NB4 (cell line): ENCODE measurements at regions not wholly inside any gene's neighbourhood (a gene's known extent, or its start where the extent isn't known, plus 50 kb on each side); places are given as distances from the start of the nearest gene placed in this dataset.

ENCODE experiments used
- DNase-seq: peaks from one replicate; pipeline ENCODE4 v3.0.0; 2010; ENCODE audit warnings: low read depth
- H3K4me3 ChIP-seq: one replicate; pipeline ENCODE4 v1.5.1; 2011; ENCODE audit warnings: mild to moderate bottlenecking, low read depth, low read length, moderate library complexity
- MYC ChIP-seq: IDR thresholded peaks from 2 replicates; pipeline ENCODE4 v1.6.1; 2011; ENCODE audit warnings: low read depth, low read length
- POLR2A ChIP-seq: IDR thresholded peaks from 2 replicates; pipeline ENCODE4 v1.6.1; 2011; ENCODE audit warnings: mild to moderate bottlenecking; ENCODE audit not compliant: insufficient read length; ENCODE audit errors: extremely low read depth
- TF ChIP-seq, protein P1 (sequence below): IDR thresholded peaks from 2 replicates; pipeline ENCODE4 v1.6.1; 2011; ENCODE audit warnings: low read depth, low read length
- TF ChIP-seq, protein P2 (sequence below): IDR thresholded peaks from one replicate; pipeline ENCODE4 v1.5.1; 2012; ENCODE audit warnings: low read depth, low read length

DNA sequence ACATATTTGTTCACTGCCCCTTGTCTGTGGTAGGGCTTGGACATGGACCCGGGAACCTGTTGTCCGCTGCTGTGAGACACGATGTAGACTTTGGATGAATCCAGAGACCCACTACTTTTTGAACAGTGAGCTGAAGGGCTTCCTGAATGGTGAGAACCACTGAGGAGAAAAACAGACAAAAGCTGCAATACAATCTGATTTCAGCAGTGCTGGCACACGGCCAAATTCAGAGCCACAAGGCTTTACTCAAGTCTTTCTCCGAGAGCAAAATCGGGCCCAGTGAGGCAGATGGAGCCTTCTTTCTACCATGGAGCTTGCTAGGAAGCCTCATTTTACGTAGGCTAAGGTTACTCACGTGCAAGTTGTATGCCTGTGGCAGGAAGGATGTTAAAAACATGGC, 197.6 kb downstream of the SIPA1L2 start:
- no peak for TF ChIP-seq POLR2A
- no peak for TF ChIP-seq MYC
- TF ChIP-seq, protein P1, sequence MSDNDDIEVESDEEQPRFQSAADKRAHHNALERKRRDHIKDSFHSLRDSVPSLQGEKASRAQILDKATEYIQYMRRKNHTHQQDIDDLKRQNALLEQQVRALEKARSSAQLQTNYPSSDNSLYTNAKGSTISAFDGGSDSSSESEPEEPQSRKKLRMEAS = no peak
- TF ChIP-seq, protein P2, sequence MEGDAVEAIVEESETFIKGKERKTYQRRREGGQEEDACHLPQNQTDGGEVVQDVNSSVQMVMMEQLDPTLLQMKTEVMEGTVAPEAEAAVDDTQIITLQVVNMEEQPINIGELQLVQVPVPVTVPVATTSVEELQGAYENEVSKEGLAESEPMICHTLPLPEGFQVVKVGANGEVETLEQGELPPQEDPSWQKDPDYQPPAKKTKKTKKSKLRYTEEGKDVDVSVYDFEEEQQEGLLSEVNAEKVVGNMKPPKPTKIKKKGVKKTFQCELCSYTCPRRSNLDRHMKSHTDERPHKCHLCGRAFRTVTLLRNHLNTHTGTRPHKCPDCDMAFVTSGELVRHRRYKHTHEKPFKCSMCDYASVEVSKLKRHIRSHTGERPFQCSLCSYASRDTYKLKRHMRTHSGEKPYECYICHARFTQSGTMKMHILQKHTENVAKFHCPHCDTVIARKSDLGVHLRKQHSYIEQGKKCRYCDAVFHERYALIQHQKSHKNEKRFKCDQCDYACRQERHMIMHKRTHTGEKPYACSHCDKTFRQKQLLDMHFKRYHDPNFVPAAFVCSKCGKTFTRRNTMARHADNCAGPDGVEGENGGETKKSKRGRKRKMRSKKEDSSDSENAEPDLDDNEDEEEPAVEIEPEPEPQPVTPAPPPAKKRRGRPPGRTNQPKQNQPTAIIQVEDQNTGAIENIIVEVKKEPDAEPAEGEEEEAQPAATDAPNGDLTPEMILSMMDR = no peak
- H3K4me3 ChIP-seq = no peak overlapping the region
- DNase-seq = no peak

DNA sequence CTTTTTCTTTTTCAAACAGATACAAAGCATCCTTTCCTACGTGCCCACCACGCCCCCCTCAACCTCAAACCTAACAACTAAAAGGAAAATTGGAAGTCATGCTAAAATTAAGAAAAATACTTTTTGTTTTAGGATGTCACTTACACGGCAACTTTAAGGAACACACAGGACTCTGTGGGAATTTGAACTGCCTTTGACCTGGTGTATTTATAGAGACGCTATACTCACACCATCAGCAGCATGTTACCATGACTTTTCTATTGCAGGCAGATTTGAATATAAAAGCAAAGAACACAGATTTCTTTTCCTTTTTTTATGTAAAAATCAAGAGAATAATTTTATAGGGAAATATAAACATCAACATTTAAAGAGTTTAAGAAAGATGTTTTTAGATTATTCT, 198.2 kb downstream of the SIPA1L2 start:
- no peak for DNase-seq
- TF ChIP-seq MYC (no peak), POLR2A (no peak)
- TF ChIP-seq, protein P2 = no peak
- TF ChIP-seq, protein P1 = no peak
- H3K4me3 ChIP-seq = no peak overlapping the region

DNA sequence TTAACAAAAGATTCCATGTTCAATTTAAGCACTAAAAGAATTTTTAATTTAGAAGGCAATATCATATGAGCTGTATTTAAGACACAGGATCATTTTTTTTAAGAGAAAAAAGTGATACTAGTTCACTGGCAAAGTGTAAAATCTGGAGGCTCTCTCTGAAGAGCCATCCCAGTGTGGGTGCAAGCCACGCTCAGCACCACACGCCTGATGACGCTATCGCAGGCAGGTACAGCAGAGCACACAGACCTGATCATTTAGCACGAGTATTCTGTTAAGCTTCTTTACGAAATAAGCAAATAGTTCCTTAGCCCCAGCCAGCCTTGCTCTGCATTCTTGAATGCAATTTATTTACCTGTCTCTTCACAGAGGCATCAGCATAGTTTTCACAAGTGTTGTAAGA, 198.6 kb downstream of the SIPA1L2 start:
- TF ChIP-seq, protein P1 = no peak
- TF ChIP-seq MYC (no peak), POLR2A (no peak)
- TF ChIP-seq, protein P2 = no peak
- DNase-seq = no peak
- H3K4me3 ChIP-seq = no peak overlapping the region

DNA sequence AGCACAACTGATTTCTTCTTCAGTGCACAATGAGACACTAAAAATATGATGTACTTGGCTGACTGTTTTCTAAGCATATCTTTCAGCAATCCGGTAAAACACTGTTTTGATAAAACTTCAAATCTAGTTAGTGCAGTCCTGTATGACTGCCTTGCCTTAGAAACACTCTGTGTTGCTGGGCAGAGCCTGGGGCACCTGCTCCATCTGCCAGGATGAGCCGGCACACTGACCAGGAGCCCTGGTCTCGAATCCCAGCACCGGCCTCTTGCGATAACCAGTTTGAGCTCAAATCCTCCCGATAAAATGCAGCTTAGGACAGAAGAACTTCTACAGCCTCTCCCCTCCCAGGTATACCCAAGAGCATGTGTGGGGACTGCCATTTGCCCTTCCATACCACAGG, 199.5 kb downstream of the SIPA1L2 start:
- TF ChIP-seq, protein P2 = no peak
- TF ChIP-seq MYC (no peak), POLR2A (no peak)
- TF ChIP-seq, protein P1 = no peak
- DNase-seq = no peak
- no peak overlapping the region for H3K4me3 ChIP-seq

DNA sequence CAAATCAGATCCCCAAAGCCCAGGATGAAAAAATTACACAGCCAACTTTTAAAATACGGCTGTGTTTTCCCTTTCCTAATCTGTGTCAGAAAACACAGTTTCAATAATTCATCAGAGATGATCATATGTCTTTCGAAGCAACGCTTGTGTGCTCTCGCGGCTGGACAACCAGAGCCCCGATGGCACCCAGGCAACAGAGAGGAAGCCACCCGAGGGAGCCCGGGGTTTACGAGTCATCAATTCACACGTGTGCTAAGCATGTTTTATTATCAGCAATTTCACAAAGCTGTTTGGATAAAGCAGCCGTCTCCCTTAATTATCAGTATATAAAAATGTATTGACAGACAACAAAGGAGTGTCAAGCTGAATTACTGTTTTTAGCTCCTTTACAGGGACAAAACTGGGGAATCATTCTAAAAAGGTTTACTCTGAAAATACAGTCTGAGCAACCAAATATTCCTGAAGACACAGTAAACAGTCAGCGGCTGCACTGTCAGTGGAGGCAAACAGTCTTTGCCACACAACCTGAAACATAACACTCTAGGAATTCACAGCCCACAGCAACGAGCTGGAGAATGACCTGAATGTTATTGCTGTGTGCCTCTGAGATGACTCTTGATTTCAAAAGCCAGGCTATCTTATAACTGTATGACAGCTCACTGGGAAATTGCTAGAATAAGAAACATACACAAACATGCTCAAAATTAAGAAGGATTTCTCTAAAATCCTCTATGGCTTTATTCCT, 201.0 kb downstream of the SIPA1L2 start:
- no peak for TF ChIP-seq MYC
- no peak for TF ChIP-seq POLR2A
- TF ChIP-seq, protein P2 = no peak
- TF ChIP-seq, protein P1 = no peak
- no peak overlapping the region for H3K4me3 ChIP-seq
- no peak for DNase-seq

DNA sequence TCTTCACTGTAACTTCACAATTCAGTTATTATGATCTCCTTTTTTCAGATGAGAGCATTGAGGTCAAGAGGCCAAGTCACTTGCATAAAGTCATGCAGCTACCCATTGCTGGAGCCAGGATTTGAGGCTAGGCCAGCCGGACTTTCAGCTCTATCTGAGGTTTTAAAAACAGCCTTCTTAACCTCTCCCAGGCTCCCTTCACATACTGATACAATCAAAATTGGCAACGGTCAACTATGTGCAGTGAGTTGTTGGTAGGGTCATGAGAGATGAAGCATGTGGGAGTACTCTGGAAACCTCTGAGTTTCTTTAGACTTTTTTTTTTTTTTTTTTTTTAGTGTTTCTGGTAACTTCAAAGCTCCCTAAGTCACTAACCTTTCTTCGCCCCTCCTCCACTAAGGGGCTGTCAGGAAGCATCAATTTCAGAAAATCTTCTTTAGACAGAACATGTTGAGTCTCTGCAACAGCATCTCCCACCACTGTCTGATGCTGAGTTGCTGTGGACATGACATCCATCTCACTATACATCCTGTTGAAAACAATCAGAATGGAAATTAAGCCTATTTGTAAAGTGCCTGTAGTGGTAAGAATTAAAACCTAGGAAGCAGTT, 201.8 kb downstream of the SIPA1L2 start:
- DNase-seq = no peak
- TF ChIP-seq, protein P1 = no peak
- TF ChIP-seq POLR2A = no peak
- TF ChIP-seq, protein P2 = no peak
- no peak for TF ChIP-seq MYC
- no peak overlapping the region for H3K4me3 ChIP-seq
